HepG2 (cell line): ENCODE measurements at regions not wholly inside any gene's neighbourhood (a gene's known extent, or its start where the extent isn't known, plus 50 kb on each side); places are given as distances from the start of the nearest gene placed in this dataset.

ENCODE experiments used
- ATAC-seq: fragments of 200-7000 bp; cut with Tn5 transposase; 3 replicates; pipeline ENCODE4 v1.9.1; 2020; ENCODE audit warnings: mild to moderate bottlenecking, moderate library complexity
- BruUV-seq: library from RNA; stranded (reverse); fragments of 400-500 nt; replicated peaks from 2 replicates; lab custom pipeline; 2021; lab: Mats Ljungman, UMichigan
- CTCF ChIA-PET: fragments of 300-600 bp; formaldehyde crosslinking; extraction: SDS; loops from one replicate; lab custom pipeline; 2021; ENCODE audit warnings: low total read pairs, inconsistent platforms, low intra/inter-chr PET ratio; lab: Yijun Ruan, JAX
- POLR2A ChIA-PET: fragments of 350-600 bp; sonication (Branson Sonifier 250); formaldehyde crosslinking; loops from one replicate; lab custom pipeline; 2020; ENCODE audit warnings: antibody characterized with exemption, inconsistent platforms; lab: Yijun Ruan, JAX
- DNase-seq: peaks from one replicate; pipeline ENCODE4 v3.0.0-alpha.2; 2015; ENCODE audit warnings: low spot score
- FAIRE-seq: peaks from 3 replicates; lab custom pipeline; 2011; peaks lifted over from hg19 to GRCh38; lab: Jason Lieb, UNC
- H2AFZ ChIP-seq: one replicate; pipeline ENCODE4 v1.6.1; 2011; ENCODE audit warnings: low read length, inconsistent platforms
- H3K27ac ChIP-seq: fragments of 300-600 bp; 3 replicates; pipeline ENCODE4 v1.8.0; 2011; ENCODE audit warnings: mixed run types, mild to moderate bottlenecking, mixed read lengths, low read length, inconsistent platforms; ENCODE audit not compliant: insufficient read depth; ENCODE audit errors: extremely low read length
- H3K27me3 ChIP-seq, 2 experiments: fragments of 200-600 bp in 1 of 2; 2 replicates in 1 of 2; 3 replicates in 1 of 2; pipeline versions ENCODE4 v1.6.0 to v1.8.0; 2011; ENCODE audit warnings: low read length in 2 of 2, mild to moderate bottlenecking in 2 of 2, moderate library complexity in 2 of 2, inconsistent platforms in 1 of 2; ENCODE audit not compliant: insufficient read depth in 2 of 2, control insufficient read depth in 1 of 2
- H3K36me3 ChIP-seq, 2 experiments: fragments of 200-600 bp in 1 of 2; replicated peaks in 1 of 2; 2 replicates in 1 of 2; 3 replicates in 1 of 2; pipeline versions ENCODE4 v1.5.1 to v1.8.0; 2011; ENCODE audit warnings: low read length in 2 of 2, inconsistent platforms in 1 of 2; ENCODE audit not compliant: insufficient read depth in 2 of 2, control insufficient read depth in 1 of 2
- H3K4me1 ChIP-seq: 2 replicates; pipeline ENCODE4 v1.5.1; 2012; ENCODE audit warnings: low read length, inconsistent platforms; ENCODE audit not compliant: insufficient read depth
- H3K4me2 ChIP-seq: 2 replicates; pipeline ENCODE4 v1.6.0; 2011; ENCODE audit warnings: low read depth, low read length, inconsistent platforms
- H3K4me3 ChIP-seq, 3 experiments: fragments of 200-600 bp in 1 of 3; sonication (generic), shearing (Covaris generic) in 1 of 3; replicated peaks in 1 of 3; 2 replicates each; pipeline ENCODE4 v1.5.1; 2011 to 2016; ENCODE audit warnings: low read length in 3 of 3, inconsistent platforms in 2 of 3, low read depth in 2 of 3, mild to moderate bottlenecking in 2 of 3, control low read depth in 1 of 3, mixed read lengths in 1 of 3; ENCODE audit not compliant: insufficient read depth in 1 of 3
- H3K79me2 ChIP-seq: one replicate; pipeline ENCODE4 v1.6.1; 2011; ENCODE audit warnings: low read length, inconsistent platforms; ENCODE audit not compliant: insufficient read depth
- H3K9ac ChIP-seq: 2 replicates; pipeline ENCODE4 v1.6.0; 2011; ENCODE audit warnings: mild to moderate bottlenecking, low read depth, low read length, inconsistent platforms; ENCODE audit not compliant: insufficient read depth
- H3K9me3 ChIP-seq: 2 replicates; pipeline ENCODE4 v1.5.1; 2012; ENCODE audit warnings: mild to moderate bottlenecking, low read length
- H4K20me1 ChIP-seq: 2 replicates; pipeline ENCODE4 v1.6.0; 2011; ENCODE audit warnings: inconsistent platforms, mild to moderate bottlenecking, low read length, moderate library complexity; ENCODE audit not compliant: insufficient read depth
- CAMTA2 ChIP-seq: sonication (generic); formaldehyde crosslinking; IDR thresholded peaks from 2 replicates; pipeline ENCODE4 v1.4.0; 2020; ENCODE audit warnings: mild to moderate bottlenecking, missing genetic modification reagents, borderline replicate concordance
- CHD2 ChIP-seq: IDR thresholded peaks from 2 replicates; pipeline ENCODE4 v1.6.1; 2011; ENCODE audit warnings: low read depth, low read length, improper control_type of control experiment
- NR2F2 ChIP-seq: IDR thresholded peaks from 2 replicates; pipeline ENCODE4 v1.6.1; 2012; ENCODE audit warnings: low read depth, inconsistent platforms, borderline replicate concordance
- ZNF124 ChIP-seq: sonication (generic); formaldehyde crosslinking; IDR thresholded peaks from 2 replicates; pipeline ENCODE4 v1.4.0; 2020; ENCODE audit warnings: missing genetic modification reagents
- WGBS: methylation state at CpG from one replicate; pipeline ENCODE4 v1.1.6; 2017; ENCODE audit warnings: low lambda C conversion rate; 5-methylcytosine and 5-hydroxymethylcytosine counted together
- in situ Hi-C: cut with HindIII; loops from 2 replicates; pipeline ENCODE4 v1.10.0; 2017; ENCODE audit warnings: low pct_unique_long_range_greater_than_20kb; ENCODE audit not compliant: extremely low pct_ligation_motif_present
- intact Hi-C: fragments of 100-400 bp; cut with micrococcal nuclease; formaldehyde crosslinking; loops from one replicate; pipeline ENCODE4 v1.10.0; 2022; ENCODE audit not compliant: unreplicated experiment

DNA sequence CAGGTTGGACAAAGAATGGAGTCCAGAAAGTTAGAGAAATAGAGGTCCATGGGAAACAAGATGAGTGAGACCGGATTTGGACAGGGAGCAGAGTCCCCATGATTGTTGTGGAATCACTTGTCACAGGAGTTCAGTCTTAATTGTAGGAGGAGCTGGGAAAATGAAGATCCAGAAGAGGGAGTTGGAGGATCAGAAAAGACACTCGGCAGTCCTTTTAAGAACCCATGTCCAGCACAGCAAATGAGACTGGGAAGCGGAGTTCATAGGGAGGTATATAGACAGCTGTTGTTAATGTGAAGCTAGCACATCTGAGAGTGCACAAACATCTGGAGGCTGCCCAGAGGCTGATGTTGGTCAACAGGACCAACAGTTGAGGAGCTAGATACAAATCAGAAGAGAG lies 111.4 kb upstream of the RXFP1 start:
- Histone ChIP-seq H2AFZ (no peak overlapping the region), H3K79me2 (no peaks in the 10 kb centered on the region), H3K27ac (no peak overlapping the region), H3K9me3 (no peaks in the 10 kb centered on the region), H3K4me1 (no peaks in the 10 kb centered on the region)
- FAIRE-seq: no peak
- ATAC-seq: no peak
- DNase-seq: no peak
- intact Hi-C loops: no loop called here
- TF ChIP-seq NR2F2 (no peak), CHD2 (no peak)
- TF ChIP-seq, all 625 proteins: peak for 0
- POLR2A ChIA-PET: no interaction called here
- no peaks in the 10 kb centered on the region for H4K20me1 ChIP-seq
- H3K9ac ChIP-seq: no peak overlapping the region
- no peaks in the 10 kb centered on the region for H3K36me3 ChIP-seq
- CTCF ChIA-PET: no interaction called here
- in situ Hi-C loops: no loop called here
- no peak overlapping the region for H3K4me2 ChIP-seq
- H3K4me3 ChIP-seq: no peak overlapping the region
- no peaks in the 10 kb centered on the region for H3K27me3 ChIP-seq
- no TSS peak for BruUV-seq
- 33% methylated on average over 3 of the region's 3 CpGs for WGBS

DNA sequence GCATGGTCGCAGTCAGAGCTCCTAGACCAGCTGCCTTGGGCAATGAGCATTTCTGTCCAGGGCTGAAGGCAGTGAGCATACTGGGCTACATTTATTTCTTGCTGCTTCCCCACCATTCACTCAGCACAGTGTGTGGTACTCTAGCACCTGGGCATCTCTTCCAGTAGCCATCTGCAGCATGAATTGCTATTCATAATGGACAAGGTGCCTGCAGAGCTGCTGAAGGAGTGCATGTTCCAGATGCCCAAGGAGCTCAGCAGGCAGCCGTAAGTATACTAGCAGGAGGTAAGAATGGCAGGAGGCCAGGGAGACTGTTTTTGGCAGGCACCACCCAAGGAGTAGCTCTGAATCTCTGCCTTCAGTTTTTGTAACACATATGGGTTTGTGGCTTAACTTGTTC lies 110.4 kb upstream of the RXFP1 start:
- no peak for FAIRE-seq
- no peaks in the 10 kb centered on the region for H3K4me1 ChIP-seq

More for the DNA sequence above, 110.4 kb upstream of the RXFP1 start:
- Histone ChIP-seq H2AFZ (no peak overlapping the region), H3K27me3 (no peaks in the 10 kb centered on the region), H3K9ac (no peak overlapping the region), H3K4me2 (no peak overlapping the region), H4K20me1 (no peaks in the 10 kb centered on the region), H3K4me3 (no peak overlapping the region), H3K9me3 (no peaks in the 10 kb centered on the region)
- no TSS peak for BruUV-seq
- in situ Hi-C loops: no loop called here
- CTCF ChIA-PET: no interaction called here
- no peak for TF ChIP-seq ZNF124 (CRISPR knock-in tag)
- no peak for TF ChIP-seq CAMTA2 (CRISPR knock-in tag)
- TF ChIP-seq, all 625 proteins: peak for 0
- no peak overlapping the region for H3K27ac ChIP-seq
- H3K79me2 ChIP-seq: no peaks in the 10 kb centered on the region
- POLR2A ChIA-PET: no interaction called here
- DNase-seq (no peak), ATAC-seq (no peak)
- intact Hi-C loops: no loop called here
- 0% methylated on average over 1 of the region's 2 CpGs for WGBS
- H3K36me3 ChIP-seq: no peaks in the 10 kb centered on the region
